ENCODE measurements at regions not wholly inside any gene's neighbourhood (a gene's known extent, or its start where the extent isn't known, plus 50 kb on each side); places are given as distances from the start of the nearest gene placed in this dataset.

GRCh38 chr17:36730095-36730808 lies 128.9 kb downstream of the MRM1 start:
- DNase-seq, result no peak

- no peak for DNase-seq
Observed at GRCh38 chr17:36730857-36731490, 129.6 kb downstream of the MRM1 start.

GRCh38 chr17:36731811-36732210 lies 130.4 kb downstream of the MRM1 start:
- DNase-seq, result no peak

GRCh38 chr17:36732351-36732750 lies 131.0 kb downstream of the MRM1 start:
- DNase-seq, result no peak

- DNase-seq, result no peak
Observed at GRCh38 chr17:36736201-36737156, 135.1 kb downstream of the MRM1 start.

- no peak for DNase-seq
Observed at GRCh38 chr17:36739208-36739607, 137.8 kb downstream of the MRM1 start.

- DNase-seq, result no peak
Observed at GRCh38 chr17:36740157-36740556, 138.8 kb downstream of the MRM1 start.

- no peak for DNase-seq
Observed at GRCh38 chr17:36741019-36741902, 139.9 kb downstream of the MRM1 start.

- DNase-seq, result no peak
Observed at GRCh38 chr17:36742267-36743000, 141.1 kb downstream of the MRM1 start.

GRCh38 chr17:36743130-36743529 lies 141.7 kb downstream of the MRM1 start:
- no peak for DNase-seq

- DNase-seq, result no peak
Observed at GRCh38 chr17:36746381-36747053, 145.1 kb downstream of the MRM1 start.

GRCh38 chr17:36747861-36748260 lies 146.5 kb downstream of the MRM1 start:
- no peak for DNase-seq

- no peak for DNase-seq
Observed at GRCh38 chr17:36748272-36748671, 146.9 kb downstream of the MRM1 start.

- no peak for DNase-seq
Observed at GRCh38 chr17:36749493-36749892, 148.1 kb downstream of the MRM1 start.

- no peak for DNase-seq
Observed at GRCh38 chr17:36750316-36750885, 149.0 kb downstream of the MRM1 start.

GRCh38 chr17:36752096-36752888 lies 150.9 kb downstream of the MRM1 start:
- no peak for DNase-seq

GRCh38 chr17:36755586-36755985 lies 154.2 kb downstream of the MRM1 start:
- no peak for DNase-seq

GRCh38 chr17:36756695-36757094 lies 155.3 kb downstream of the MRM1 start:
- DNase-seq, result no peak

GRCh38 chr17:36760425-36760824 lies 159.0 kb downstream of the MRM1 start:
- no peak for DNase-seq

All from NCI-H1417 treated with DMSO at 0.1 percent for 48 hours (cell line).